NCI-H1417 (cell line): ENCODE measurements at regions not wholly inside any gene's neighbourhood (a gene's known extent, or its start where the extent isn't known, plus 50 kb on each side); places are given as distances from the start of the nearest gene placed in this dataset.
"Not testable (repeated sequence)": the region's sequence is repeated elsewhere in the genome, so short reads cannot be mapped to it uniquely, and the experiment has no call there.

Experiments used
- DNase-seq, 3 experiments: peaks; one replicate each; lab custom pipeline; 2025; lab: John Stamatoyannopoulos, UW

DNA sequence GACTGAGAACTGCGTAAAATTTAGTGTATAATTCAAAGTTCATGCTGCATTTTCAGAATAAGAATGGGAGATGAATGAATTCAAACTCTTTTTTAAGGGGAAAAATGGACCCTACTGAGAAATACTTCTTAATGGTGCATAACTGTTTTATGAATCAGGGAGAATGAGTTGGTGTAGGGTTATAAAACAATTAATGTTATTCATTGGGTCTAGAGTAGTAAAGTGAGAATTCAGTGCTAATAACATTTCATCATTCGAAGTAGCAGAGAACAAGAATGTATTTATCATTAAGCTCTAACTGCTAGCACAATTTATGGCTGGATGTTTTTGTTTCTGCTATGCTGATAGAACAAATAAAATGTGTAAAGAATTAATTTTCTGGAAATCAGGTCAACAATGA, 310.2 kb downstream of the SLITRK5 start:
- DNase-seq = no peak

DNA sequence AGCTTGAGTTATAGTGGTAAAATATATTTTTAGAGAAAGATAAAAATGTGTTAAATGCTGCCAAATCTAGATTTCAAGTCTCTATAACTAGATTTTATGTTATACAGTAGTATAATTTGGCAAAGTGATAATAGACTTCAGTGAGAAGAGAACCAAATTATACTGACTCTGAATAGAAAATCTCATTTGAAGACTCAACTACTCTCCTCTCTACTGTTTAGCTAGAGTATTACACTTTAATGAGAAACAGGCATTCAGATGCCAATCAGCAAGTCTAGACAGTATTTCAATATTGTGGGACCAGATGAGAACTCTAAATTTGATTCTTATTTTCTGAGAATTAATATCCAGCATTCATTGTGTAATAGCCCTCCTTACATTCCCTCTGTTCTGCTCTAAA, 311.2 kb downstream of the SLITRK5 start:
- DNase-seq = no peak

DNA sequence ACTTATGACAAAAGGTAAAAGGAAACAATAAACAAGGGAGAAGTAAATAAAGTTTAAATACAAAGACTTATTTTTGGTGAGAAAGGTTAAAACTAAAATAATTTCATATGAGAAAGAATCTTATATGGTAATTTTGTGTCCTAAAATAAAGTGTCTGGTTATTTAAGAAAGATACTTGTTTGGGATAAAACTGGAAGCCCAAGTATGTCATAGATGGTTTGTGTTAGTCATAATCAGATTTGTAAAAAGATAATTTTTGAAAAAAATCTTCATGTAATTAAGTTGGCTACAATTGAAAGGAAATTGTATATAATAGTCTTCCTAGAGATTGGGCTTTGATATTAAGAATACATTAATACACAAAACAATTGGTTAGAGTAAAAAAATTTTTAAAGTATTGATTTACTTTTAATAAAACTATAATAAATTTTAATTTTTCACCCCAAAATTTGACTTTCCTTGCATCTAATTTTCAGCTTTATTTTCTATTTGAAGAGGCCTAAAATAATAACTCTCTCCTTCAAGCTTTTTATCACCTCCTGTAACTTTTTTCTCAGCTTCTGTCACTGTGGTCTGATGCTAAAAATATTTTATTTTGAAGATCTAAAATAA, 315.6 kb downstream of the SLITRK5 start:
- no peak for DNase-seq

DNA sequence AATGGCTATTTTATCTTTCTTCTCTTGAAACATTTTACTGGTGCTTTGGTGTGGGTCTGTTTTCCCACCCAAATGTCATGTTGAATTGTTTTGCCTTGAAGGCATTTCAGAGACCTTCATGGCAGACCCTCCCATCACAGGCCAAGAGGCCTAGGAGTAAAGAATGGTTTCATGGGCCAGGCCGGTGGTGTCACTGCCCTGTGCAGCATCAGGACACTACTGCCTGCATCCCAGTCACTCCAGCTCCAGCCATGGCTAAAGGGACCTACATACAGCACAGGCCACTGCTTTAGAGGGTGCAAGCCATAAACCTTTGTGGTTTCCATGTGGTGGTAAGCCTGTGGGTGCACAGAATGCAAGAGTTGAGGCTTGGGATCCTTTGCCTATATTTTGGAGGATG, 326.9 kb downstream of the SLITRK5 start:
- no peak for DNase-seq

DNA sequence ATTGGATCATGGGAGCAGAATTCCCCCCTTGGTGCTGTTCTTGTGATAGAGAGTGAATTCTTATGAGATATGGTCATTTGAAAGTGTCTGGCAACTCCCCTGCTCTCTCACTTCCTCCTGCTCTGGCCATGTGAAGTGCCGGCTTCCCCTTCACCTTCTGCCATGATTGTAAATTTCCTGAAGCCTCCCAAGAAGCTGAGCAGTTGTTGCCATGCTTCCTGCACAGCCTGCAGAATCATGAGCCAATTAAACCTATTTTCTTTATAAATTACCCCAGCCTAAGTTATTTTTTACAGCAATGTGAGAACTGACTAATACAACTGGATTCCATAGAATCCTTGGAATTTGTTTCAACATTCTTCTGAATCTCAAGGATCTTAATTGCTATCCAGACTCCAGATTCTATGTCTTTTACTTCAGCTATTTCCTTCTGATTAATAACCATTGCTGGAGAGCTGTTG, 328.1 kb downstream of the SLITRK5 start:
- DNase-seq = no peak

DNA sequence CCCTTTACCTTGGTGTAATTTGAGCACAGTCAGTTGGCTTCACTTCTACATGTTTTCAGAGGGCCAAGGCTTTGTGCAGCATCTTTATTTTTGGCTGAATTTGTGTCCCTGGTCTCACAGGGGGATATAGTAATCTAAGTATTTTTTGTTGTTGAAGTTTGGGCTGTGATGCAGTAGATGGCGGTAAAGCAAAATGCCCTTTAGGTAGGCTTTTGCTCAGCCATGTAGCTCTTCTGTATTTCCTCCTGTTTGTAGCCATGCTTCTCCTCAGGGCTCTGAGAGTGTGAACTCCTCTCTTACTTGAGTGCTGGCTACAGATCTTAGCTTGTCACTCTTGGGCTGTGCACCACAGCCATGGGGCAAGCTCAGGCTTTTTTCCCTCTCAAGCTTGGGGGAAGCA, 328.6 kb downstream of the SLITRK5 start:
- DNase-seq = peak in 1 of 3 experiments; percentile 23

DNA sequence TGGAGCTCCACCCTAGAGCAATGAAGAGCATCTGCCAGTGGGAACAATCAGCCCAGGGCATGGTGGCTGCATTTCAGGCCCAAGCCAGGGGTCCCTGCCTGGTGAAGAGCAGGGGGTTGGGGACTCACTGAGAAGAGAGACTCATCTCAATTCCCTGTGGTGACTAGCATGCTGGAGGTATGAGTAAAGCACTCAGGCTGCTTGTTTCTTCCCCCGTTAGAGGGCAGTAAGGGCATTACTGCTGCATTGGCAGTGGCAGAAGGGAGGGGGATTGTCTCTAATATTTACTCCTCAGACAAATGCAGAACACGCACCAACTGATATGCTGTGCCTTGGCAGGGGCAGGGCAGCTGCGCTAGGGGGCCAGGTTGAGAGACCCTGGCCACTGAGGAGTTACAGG, 329.1 kb downstream of the SLITRK5 start:
- DNase-seq = no peak

DNA sequence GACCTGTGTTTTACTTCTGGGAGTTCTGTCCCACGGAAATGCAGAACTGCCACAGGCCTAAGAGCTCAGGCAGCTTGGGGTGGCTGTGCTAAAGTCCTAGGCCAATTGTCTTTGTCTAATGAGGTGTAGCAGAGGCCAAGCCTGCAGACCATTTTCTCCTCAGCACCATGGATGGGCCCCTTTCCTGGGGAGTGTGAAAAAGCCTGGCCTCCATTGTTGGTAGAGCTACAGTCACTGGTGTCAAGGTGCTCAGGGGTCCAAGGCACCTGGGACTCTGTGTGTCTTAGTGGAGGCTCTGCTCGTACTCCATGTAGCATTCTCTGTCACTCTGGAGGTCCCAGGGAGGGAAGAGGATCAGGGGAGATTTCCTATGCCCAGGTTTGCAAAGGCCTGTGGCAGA, 329.6 kb downstream of the SLITRK5 start:
- no peak for DNase-seq

DNA sequence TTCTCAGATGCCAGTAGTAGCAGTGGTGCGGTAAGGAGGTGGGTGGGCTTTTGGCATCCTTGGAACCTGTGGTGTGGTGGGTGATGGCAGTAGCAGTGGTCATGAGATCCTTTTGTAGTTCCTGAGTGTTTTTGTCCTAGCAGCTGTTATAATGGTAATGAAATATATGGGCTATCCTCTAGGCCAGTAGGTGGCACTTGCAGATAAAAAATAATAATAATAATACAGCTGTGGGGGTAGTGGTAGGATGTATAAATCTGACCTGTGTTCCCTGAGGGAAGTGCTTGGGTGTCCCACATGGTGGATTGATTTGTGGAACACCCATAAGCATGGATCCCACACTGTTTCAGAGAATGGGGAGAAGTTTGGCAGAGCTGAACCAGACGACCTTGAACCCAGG, 334.0 kb downstream of the SLITRK5 start:
- DNase-seq = no peak

DNA sequence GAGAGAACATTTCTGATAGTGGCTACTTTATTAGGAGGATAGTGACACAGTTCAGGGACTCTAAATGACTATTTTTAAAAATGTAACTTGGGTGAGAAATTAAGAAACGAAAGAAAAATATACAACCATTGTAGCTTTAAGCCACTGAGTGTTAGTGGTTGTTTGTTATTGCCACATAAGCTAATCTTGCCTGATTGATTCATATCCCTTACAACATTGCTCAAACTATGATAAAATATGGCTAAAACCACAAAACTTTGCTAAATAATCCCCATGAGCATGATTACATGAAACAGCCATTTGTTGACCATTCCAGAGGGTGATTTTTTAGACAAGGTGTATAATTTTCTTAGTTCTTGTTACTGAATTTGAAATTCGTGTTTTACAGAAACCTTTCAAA, 343.4 kb downstream of the SLITRK5 start:
- DNase-seq = no peak

DNA sequence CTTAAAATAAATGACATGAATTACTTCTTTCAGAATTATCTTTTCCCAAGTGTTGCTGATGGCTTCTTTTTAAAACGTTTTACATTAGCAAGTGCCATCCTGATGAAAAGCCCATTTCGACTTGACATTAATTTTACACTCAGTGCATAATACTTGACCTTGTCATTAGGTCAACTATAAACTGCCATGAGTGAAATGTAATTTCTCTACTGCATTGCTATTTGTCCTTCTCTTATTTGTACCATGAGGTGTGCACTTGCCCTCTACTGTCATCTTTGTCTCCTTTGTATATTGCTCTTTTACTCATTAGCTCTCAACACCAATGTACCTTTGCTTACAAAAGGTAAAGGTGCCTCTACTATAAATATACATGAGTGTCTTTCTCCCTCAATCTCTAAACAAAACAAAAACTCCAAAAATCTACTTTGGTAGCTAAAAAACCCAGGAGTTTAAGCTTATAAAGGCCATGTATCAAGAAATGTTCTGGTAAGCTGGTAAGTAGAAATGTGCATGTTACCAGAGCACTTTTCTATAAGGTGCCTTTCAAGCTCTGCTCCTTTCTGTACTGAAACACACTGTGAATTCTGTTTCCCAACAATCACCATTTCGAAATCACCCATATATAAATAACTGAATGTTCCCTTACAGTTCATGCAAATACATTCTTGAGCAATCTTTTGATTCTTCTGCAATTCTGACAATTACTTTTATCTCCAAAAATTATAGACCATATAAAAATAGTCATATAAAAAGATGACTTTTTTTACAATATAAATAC, 351.4 kb downstream of the SLITRK5 start:
- DNase-seq = peak in 1 of 3 experiments; percentile 46

DNA sequence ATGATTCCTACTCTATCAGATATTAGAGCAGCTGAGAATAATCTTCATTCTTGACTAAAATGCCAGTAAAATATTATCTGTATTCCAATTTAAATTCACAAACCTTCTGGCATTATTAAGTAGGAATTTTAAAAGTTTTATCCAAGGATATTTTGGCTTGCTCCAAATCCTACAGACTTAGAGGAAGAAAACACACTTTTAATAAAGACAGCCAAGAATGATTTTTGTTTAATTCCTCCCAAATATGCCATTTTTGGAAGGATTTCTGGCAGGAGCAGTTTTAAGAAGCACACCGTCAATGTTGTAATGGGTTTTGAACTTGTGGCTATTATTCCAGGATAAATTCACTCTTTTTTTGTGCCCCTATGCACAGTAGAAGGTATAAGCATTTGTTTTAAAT, 355.1 kb downstream of the SLITRK5 start:
- no peak for DNase-seq

DNA sequence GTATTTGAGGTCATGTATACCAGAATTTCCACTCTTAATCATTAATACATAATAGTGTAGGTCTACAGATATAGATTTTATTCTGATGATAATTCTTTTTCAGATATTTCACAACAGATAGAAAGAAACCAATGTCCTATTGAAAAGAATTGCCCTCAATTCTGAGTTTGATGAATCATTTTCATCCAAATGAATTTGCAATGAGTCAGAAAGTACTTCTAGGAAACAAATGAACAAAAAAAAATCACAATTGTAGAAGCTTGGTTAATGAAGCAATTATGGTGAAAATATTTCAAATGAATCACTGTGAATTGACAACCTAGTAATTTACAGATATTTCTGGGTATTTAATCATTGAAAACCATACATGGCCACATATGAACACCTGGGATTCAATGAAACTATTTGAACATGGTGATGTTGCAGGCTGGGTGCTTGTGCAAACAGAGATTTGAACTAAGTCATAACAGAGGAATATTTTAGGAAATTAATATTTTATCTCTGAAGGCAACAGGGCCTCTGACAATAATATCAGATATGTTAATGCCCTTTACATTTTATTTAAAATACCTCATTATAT, 360.9 kb downstream of the SLITRK5 start:
- peak in 1 of 3 experiments; percentile 52 for DNase-seq

DNA sequence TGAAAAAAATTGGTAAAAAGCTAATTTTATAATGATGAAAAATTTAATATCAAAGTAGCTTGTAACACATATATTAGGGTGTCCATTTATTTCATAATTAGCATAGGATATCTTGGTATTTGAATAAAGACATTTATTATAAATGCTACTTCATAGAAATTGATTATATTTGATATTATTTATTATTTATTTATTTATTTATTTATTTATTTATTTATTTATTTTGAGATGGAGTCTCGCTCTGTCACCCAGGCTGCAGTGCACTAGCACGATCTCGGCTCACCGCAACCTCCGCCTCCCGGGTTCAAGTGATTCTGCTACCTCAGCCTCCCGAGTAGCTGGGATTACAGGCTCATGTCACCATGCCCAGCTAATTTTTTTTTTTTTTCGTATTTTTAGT, 365.0 kb downstream of the SLITRK5 start:
- not testable (repeated sequence) for DNase-seq

DNA sequence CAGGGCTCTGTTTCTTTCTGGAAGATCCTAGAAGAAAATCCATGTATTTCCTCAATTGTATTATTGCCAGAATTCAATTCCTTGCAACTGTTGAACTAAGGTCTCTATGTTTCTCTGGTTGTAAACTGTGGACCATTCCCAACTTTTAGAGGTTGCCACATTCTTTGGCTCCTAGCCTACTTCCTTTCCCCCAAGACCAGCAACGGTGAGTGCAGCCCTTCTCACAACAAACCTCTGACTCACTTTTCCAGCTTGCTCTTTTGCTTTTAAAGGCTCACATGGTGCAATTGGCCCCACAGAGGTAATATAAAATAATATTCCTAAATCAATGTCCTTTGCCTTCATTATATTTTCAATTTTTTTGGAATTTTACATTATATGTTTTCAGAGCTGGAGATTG, 371.3 kb downstream of the SLITRK5 start:
- no peak for DNase-seq

DNA sequence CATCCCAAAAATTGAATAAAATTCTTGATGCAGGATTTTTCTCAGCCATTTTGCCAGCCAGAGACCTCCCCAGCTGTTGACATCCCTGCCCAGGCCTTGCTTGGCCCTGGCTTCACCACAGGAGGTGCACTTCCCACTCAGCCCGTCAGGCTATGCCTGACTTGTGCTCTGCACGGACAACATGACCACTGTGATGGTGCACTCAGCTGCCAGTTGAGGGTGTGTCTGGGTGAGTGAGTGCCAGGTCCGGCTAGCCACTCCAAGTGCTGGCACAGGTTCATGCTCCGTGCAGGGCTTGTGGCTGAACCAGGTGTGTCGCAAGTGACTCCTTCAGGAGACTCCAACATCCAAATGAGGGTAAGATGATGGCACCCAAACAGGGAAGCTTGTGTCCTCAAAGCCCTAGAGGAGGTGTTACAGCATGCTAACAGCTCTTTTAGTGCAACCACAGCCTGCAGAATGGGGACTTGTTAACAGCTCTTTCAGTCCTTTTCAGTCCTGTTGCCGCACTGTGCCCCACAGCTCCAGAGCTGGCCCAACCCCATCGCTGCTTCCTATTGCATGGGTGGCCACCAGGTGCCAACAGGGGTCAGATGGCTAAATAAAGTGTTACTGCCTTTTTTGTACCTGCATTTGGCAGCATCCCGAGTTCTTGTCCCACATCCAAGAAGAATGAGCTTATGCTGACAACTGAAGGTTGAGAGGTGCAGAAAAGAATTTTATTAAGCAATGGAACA, 380.7 kb downstream of the SLITRK5 start:
- no peak for DNase-seq

DNA sequence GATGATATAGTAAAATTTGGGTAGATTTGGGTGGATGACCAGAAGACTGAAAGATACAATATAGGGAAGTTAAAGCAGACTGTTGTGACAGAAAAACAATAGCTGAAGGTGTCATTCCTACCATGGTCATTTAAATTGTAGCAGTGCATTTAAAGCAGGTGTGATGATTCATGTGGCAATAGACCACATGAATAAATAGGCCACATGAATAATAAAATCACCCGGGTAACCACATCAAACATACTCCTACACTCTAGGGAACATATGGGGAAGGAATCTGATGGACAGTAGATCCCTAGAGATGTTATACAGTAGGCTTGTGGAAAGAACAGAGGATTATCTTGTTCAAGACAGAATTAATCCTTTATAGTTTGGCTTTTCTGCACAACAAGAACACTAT, 392.6 kb downstream of the SLITRK5 start:
- no peak for DNase-seq

DNA sequence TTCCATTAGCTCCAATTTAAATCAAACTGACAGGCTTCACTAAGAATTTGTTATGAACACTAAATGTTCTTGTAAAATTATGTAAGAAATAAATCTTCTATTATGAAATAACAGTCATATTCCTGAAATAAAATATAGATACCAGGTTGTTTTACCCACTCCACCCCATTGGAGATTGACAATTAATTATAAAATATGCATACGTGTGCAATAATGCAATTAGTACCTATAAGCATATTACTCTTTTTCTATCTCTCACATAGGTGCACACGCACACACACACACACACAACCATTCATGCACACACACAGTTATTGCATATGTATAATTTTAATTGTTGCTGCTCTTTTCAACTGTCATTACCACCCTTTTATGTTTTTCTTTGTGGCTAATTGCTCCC, 395.7 kb downstream of the SLITRK5 start:
- DNase-seq = no peak

DNA sequence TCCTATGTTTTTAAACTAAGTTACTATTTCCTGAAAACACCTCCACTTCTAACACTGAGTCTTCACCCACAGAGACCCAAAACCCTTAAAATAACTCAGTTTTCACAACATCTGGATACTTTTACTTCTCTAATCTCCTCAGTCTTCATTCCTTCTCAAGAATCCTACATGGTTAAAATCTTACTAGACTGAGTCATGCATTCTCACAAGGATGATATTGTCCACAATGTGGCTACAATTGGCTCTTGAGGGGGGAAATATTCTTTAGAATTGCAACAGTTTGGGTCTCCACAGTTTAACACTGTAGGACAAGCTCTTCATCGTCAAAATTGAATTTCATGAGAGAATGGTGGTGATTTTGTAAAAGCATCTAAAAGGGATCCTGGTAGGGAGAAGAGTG, 397.1 kb downstream of the SLITRK5 start:
- DNase-seq = no peak

DNA sequence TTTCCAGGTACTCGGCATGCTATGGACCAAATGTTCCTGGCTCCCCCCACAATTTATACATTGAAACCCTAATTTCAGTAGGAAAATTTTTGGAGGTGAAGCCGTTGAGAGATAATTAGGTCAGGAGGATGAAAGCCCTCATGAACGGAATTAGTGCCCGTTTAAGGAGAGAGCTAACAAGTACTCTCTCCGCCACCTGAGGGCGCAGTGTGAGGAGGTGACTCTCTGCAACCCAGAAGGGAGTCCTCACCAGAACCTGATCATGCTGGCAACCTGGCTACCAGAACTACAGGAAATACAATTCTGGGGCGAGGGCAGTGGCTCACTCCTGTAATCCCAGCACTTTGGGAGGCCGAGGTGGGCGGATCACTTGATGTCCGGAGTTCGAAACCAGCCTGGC, 397.8 kb downstream of the SLITRK5 start:
- peak in 2 of 3 experiments; percentile 15 to 23 for DNase-seq

DNA sequence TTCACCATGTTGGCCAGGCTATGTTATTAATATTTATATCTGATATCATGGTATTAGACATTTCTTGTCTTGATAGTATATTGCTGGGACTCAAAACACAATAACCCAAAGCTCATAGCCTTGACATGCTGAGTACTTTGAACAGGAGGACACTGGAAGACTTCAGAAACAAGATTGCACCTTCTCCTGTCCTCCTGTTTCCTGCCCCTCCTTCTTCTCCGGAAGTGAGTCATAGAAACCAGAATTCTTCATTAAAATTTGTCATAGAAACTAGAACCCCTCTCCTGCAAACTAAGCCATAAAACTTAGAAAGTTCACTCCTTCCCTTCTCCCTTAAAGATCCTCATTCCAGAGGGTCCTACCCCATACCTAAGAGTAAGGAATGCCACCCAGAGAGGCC, 400.2 kb downstream of the SLITRK5 start:
- DNase-seq = no peak

DNA sequence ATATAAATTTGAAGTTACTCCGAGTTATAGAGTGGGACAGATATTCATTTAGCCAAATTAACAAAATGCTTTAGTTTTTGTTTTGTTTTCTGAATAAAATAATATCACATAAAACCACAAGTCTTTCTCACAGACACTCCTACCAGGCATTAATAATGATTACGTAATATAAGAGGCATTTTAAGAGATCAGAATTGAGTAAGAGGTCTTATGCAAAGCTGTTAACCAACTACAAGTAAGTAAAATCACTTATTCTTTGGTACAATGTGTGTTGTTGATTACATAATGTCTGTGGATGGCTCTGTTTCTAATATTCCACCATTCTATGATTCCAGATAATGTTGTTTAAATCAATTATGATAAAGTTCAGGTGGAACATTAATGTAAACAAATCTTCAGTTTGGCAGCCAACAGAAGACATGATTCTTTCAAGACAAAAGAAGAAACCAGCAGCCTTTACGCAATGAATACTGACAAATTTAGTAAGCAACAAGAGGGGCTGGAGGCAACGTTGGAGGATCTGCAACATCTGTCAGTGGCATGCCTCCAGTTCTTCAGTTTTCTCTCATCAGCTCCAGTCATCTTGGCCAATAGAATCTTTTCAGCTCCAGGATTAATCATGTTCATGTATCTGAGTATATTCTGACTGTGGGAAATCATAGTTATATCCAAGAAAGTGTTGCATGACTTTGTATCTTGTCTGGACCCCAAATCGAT, 403.8 kb downstream of the SLITRK5 start:
- no peak for DNase-seq
